ENCODE measurements at regions not wholly inside any gene's neighbourhood (a gene's known extent, or its start where the extent isn't known, plus 50 kb on each side); places are given as distances from the start of the nearest gene placed in this dataset.

DNA sequence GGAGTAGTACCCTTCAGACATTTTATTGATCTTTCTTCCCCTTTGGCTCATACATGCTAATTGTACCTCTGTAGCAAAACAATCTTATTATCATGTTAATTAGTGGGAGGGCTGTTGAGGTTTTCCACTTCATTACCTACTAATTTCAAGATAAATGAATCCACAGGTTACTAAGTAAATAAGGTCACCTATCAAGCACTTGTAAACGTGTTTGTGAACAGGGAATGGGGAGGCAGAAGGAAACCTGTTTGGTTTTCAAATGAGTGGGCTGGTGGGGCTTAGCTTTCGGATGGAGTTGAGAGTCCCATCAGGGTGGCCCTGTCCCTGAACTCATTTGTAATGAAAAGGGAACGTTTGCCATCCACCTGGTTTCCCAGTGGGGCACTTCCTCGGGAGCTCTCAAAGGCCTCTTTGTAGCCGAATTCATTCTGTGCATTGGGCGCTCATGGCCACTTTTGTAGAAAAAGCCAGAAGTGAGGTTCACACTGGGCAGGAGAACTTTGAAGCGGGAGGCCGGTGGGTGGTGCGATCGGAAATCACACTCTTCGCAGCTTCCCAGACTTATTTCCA lies 419.8 kb upstream of the NR2F2 start:
- no peak for DNase-seq

DNA sequence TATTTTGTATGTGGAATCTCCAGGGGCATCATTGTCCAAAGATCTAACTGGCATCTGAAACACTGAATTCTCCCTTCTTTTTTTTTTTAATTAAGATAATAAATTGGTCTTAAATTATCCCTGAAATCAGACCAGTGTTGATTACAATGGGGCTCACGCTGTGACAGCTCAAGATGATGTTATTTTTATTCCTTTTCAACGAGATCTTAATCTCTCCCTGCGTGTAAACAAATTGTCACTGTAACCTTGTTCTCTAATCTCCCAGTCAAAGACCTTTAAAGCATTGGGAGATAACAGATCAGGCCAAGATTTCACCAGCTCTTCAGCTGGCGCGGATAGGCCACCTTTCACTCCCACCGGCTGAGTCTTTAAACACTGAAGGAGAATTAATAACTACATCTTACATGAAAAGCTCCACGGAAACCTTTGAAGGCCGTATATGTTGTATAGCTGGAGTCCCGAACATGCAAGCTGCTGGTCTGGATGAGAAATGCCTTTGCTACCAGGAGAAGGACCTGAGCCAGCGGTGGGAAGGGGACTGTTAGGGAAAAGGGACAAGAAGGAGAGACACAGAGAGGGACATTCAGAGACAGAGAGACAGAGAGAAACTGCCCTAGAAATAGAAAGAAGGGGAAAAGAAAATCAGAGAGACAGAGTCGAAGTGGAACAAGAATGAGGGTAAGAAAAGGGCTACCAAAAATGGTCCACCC lies 418.8 kb upstream of the NR2F2 start:
- DNase-seq = no peak

DNA sequence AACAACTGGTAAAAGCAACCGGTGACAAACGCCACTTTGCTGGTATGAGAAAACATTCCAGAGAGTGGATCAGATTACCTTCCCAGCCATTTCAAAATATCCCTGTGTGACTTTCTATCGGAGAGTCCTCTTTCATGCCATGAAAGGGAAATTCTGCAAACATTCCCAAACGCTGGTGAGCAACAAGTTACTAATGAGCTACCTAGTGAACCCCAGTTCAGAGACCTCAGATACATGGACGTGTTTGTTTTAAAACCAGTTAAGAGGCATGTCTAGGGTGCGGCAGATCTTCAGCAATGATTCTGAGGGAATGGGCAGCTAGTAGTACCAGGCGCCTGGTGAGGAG lies 418.2 kb upstream of the NR2F2 start:
- DNase-seq = no peak

DNA sequence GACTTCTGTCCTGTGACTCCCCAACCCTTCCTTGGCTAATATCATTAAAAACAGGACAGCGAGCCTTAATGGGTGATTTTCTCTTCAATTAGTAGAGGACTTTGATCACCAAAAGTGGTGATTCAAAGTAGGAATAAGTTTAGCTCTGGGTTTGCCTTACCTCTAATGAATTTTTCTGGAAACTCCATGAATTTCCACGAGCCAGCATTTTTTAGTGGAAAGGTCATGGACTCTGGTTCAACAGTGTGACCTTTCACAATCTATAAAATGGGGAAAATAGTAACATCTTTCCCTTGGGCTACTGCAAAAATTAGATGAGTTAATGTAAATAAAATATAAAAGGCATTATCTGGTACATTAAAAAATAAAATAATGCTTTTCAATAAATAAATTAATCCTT lies 417.8 kb upstream of the NR2F2 start:
- no peak for DNase-seq

DNA sequence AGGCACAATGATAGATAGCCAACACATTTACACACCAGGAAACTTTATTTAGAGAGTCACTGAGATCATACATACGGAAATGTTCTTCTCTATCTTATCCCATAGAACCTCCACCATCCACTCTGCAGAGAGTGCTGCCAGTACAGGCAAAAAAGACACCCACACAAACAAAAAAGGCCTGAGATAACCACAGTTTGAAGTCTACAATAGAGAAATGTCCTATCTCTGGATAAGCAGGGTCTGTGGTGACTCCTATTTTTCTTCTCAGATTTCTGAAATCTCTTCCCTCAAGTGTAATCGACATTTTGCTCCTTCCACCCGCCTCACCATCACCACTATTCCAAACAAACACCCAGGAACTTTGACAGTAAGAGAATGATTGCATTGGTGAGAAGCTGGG lies 413.9 kb upstream of the NR2F2 start:
- DNase-seq = no peak

GRCh38 chr15:95918525-95918924 lies 412.0 kb upstream of the NR2F2 start:
- no peak for DNase-seq

- no peak for DNase-seq
These were observed 411.0 kb upstream of the NR2F2 start for GRCh38 chr15:95919460-95919859.

DNA sequence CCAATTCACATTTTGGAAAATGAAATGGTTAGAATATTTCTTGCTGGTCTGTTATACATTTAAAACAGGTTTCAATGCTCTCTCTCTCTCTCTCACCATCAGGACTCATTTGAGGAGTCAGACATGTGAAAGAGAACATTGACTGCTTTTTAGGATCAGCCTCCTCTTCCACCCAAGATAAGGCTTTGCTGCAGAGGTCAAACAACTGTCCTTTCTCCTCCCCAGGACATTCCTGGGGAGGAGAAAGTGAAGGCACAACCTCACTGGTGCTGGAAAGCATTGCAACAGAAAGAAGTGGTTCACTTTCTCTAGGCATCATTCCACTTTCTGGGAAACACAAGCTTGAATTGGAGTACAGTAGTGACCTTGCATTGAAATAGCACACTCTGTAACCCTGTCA lies 409.1 kb upstream of the NR2F2 start:
- no peak for DNase-seq

DNA sequence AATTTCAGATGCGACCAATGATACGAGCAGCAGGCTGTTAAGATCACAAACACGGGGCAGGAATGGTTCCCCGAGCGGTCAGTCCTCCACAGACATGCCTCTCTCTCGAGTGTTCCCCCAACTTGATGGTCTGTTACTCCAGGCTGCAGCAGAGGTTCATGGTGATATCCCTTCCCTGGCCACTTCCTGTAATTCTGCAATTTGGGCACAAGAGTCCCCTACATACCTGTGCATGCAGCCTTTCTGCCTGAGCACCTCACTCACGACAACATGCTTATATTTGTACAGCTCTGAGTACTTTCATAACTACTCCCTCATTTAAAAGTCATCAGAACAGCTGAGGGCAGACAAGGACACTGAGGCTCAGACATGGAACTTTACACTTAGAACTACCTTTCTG lies 408.1 kb upstream of the NR2F2 start:
- no peak for DNase-seq

DNA sequence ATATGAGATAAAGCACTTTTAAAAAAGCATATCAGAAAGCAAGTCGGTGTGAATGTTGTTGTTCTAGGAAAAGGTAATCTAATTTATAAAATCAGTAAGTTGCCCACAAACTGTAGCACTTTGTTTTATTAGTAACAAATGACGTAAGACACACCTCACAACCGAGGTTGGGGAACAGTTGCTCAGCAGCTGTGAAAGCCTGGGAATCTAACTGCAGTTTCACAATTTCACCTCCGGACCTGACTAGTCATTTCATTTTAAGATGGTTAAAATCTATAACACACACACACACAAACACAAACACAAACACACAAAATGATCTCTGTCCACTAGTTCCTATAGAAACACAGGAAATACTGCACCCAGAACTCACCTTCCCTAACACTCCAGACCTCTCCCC lies 406.7 kb upstream of the NR2F2 start:
- DNase-seq = no peak

- DNase-seq = no peak
These were observed 401.7 kb upstream of the NR2F2 start for GRCh38 chr15:95928822-95929221.

GRCh38 chr15:95929232-95929846 lies 401.2 kb upstream of the NR2F2 start:
- no peak for DNase-seq

GRCh38 chr15:95930659-95931375 lies 399.7 kb upstream of the NR2F2 start:
- no peak for DNase-seq

- no peak for DNase-seq
These were observed 398.9 kb upstream of the NR2F2 start for GRCh38 chr15:95931619-95932018.

DNA sequence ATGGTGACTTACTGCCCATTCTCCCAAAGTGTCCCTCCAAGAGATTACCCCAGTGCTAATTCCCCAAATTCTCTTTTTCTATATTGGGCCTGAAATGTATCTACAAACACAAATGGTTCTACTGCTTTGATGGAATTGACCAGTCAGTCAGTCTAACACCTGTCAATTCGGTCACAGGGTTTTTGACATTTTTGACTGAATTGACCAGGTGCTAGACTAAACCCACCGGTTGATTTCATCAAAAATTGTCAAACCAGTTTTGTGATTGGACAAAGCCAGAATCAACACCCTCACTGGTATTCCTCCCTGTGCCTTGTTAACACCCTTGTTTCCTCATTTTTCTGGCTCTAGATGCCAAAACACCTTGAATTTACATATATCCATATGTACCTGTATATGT lies 398.4 kb upstream of the NR2F2 start:
- no peak for DNase-seq

GRCh38 chr15:95932676-95933075 lies 397.8 kb upstream of the NR2F2 start:
- no peak for DNase-seq

- DNase-seq = no peak
These were observed 394.6 kb upstream of the NR2F2 start for GRCh38 chr15:95935852-95936251.

GRCh38 chr15:95937128-95937528 lies 393.4 kb upstream of the NR2F2 start:
- DNase-seq = no peak

- no peak for DNase-seq
These were observed 390.0 kb upstream of the NR2F2 start for GRCh38 chr15:95940431-95940985.

DNA sequence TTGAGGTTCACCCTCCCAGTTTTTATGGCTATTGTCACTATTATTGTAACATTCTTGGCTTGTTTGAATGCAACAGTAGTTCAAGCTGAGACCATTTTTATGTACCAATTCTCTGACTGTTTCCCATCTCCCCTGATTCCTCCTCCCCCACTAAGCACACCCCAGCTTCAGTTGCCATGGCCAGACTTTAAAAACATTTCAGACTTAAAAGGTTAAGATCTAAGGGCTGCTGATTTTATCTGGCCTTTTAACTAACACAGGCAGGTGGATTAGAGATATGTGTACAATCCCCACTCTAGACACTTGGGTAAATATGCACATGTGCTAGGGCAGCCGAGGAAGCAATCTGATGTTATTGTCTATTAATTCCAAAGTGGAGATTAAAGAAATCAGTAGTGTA lies 386.3 kb upstream of the NR2F2 start:
- DNase-seq = no peak

GRCh38 chr15:95944661-95945255 lies 385.7 kb upstream of the NR2F2 start:
- DNase-seq = no peak

DNA sequence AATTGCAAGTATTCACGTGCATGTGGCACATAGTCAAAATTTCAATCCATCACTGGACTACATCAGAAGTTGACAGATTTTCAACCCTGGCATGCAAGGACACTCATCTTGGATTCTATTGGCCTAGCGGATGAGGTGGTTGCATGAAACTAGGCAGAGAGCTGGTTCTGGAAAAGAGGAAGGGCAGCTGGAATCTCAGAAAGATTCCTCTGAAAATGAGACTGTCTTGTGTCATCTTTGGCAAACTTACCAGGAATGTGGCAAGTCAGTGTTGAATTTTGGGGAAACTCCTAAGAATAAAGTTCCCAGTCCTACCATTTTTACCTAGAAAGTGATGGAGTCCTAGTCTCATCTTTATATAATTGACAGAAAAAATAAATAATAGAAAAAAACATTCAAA lies 384.3 kb upstream of the NR2F2 start:
- DNase-seq = no peak

DNA sequence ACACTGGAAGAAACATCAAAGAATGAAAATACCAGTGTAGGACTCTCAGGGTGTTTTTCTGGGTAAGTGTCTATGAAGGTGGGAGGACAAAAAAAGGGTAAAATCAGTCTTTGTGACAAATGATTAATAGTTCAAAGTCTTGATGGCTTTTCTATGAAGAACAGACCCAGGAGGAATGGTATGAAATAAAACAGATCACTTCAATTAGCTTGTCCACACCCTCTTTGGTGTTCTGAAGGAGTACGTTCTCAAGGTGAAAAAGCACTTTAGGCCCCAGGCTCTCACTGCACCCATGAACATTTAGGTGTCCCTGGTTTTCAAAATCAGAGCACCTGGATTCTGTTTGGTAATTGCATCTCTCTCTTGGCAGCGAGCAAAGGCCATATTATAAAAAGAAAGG lies 383.6 kb upstream of the NR2F2 start:
- no peak for DNase-seq

Data from stimulated activated CD4-positive, alpha-beta T cell treated with anti-CD3 and anti-CD28 coated beads, Interleukin-4, amount 100 ng/mL, for 1 hour (primary cell).